ENCODE measurements at regions not wholly inside any gene's neighbourhood (a gene's known extent, or its start where the extent isn't known, plus 50 kb on each side); places are given as distances from the start of the nearest gene placed in this dataset.

GRCh38 chr7:116382375-116382774, 117.2 kb upstream of the CAV2 start:
- TF ChIP-seq CTCF (conservative IDR thresholded peaks at IDR 0.05; ENCODE audit: low read depth, low read length) (no peak), EZH2 (IDR thresholded peaks at IDR 0.05; ENCODE audit: low read length, unreplicated experiment) (no peak)
